DND-41 (cell line): ENCODE measurements at regions not wholly inside any gene's neighbourhood (a gene's known extent, or its start where the extent isn't known, plus 50 kb on each side); places are given as distances from the start of the nearest gene placed in this dataset.

Experiments used
- ATAC-seq: fragments of 200-7000 bp; cut with Tn5 transposase; 3 replicates; pipeline ENCODE4 v1.9.1; 2021; ENCODE audit warnings: low read depth; ENCODE audit not compliant: insufficient read depth
- DNase-seq: peaks from one replicate; pipeline ENCODE4 v3.0.0-alpha.2; 2020
- H2AFZ ChIP-seq: 2 replicates; pipeline ENCODE4 v1.6.0; 2012; ENCODE audit warnings: low read depth, low read length
- H3K27ac ChIP-seq: 2 replicates; pipeline ENCODE4 v1.5.1; 2012; ENCODE audit warnings: low read length, inconsistent platforms
- H3K27me3 ChIP-seq: fragments of 200-600 bp; sonication (generic); 2 replicates; pipeline ENCODE4 v1.6.0; 2012; ENCODE audit warnings: low read length, mild to moderate bottlenecking, inconsistent platforms; ENCODE audit not compliant: insufficient read depth, poor library complexity
- H3K36me3 ChIP-seq: 2 replicates; pipeline ENCODE4 v1.5.1; 2012; ENCODE audit warnings: low read length, inconsistent platforms; ENCODE audit not compliant: insufficient read depth
- H3K4me1 ChIP-seq: 2 replicates; pipeline ENCODE4 v1.5.1; 2012; ENCODE audit warnings: mild to moderate bottlenecking, low read length; ENCODE audit not compliant: insufficient read depth
- H3K4me2 ChIP-seq: 2 replicates; pipeline ENCODE4 v1.6.0; 2012; ENCODE audit warnings: mild to moderate bottlenecking, moderate library complexity, low read length, inconsistent platforms; ENCODE audit not compliant: insufficient read depth
- H3K4me3 ChIP-seq, 2 experiments: fragments of 200-600 bp in 1 of 2; shearing (Covaris generic) in 1 of 2; 2 replicates each; pipeline ENCODE4 v1.5.1; 2012 to 2016; ENCODE audit warnings: inconsistent platforms in 2 of 2, low read length in 2 of 2, mild to moderate bottlenecking in 2 of 2, low read depth in 1 of 2, moderate library complexity in 1 of 2
- H3K79me2 ChIP-seq: 2 replicates; pipeline ENCODE4 v1.6.0; 2012; ENCODE audit warnings: low read length, inconsistent platforms; ENCODE audit not compliant: insufficient read depth
- H3K9ac ChIP-seq: 2 replicates; pipeline ENCODE4 v1.6.0; 2012; ENCODE audit warnings: low read depth, mild to moderate bottlenecking, inconsistent platforms, low read length, moderate library complexity
- H3K9me3 ChIP-seq: 2 replicates; pipeline ENCODE4 v1.5.1; 2012; ENCODE audit warnings: low read length, moderate library complexity, mild to moderate bottlenecking, inconsistent platforms; ENCODE audit not compliant: insufficient read depth, severe bottlenecking
- H4K20me1 ChIP-seq: 2 replicates; pipeline ENCODE4 v1.6.0; 2012; ENCODE audit warnings: low read length; ENCODE audit not compliant: insufficient read depth
- EZH2 ChIP-seq: IDR thresholded peaks from 3 replicates; pipeline ENCODE4 v1.6.1; 2012; ENCODE audit warnings: borderline replicate concordance, low read depth, mild to moderate bottlenecking, moderate library complexity, low read length, inconsistent platforms; ENCODE audit not compliant: severe bottlenecking
- TF ChIP-seq, protein P1 (sequence below): IDR thresholded peaks from 2 replicates; pipeline ENCODE4 v1.5.1; 2012; ENCODE audit warnings: borderline replicate concordance, low read length, moderate library complexity, mild to moderate bottlenecking; ENCODE audit not compliant: poor library complexity, severe bottlenecking; ENCODE audit errors: extremely low read depth

DNA sequence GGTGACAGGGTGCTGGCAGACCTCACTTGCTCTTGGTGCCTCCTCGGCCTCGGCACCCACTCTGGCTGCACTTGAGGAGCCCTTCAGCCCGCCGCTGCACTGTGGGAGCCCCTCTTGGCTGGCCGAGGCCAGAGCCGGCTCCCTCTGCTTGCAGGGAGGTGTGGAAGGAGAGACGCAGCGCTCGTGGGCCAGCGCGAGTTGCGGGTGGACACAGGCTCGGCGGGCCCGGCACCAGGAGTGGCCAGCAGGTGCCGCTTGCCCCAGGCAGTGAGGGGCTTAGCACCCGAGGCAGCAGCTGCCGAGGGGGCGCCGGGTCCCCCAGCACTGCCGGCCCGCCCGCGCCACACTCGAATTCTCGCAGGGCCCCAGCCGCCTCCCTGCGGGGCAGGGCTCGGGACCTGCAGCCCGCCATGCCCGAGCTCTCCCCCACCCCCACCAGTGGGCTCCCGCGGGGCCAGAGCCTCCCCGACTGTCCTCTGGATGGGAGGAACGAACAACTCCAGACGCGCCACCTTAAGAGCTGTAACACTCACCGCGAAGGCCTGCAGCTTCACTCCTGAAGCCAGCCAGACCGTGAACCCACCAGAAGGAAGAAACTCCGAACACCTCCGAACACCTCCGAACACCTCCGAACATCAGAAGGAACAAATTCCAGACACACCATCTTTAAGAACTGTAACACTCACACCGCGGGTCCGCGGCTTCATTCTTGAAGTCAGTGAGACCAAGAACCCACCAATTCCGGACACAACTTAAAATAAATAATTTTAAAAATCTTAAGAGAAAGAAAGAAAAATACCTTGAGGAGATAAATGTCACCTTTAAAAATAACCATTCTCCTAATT is 311.1 kb upstream of the SLC7A11 start:
- Histone ChIP-seq H3K4me3 (no peak overlapping the region), H3K4me2 (no peak overlapping the region), H3K9ac (no peak overlapping the region), H3K79me2 (no peaks in the 10 kb centered on the region), H3K36me3 (no peaks in the 10 kb centered on the region), H3K27me3 (no peaks in the 10 kb centered on the region), H3K27ac (no peak overlapping the region), H3K9me3 (no peaks in the 10 kb centered on the region), H4K20me1 (no peaks in the 10 kb centered on the region), H3K4me1 (no peaks in the 10 kb centered on the region), H2AFZ (no peak overlapping the region)
- TF ChIP-seq, protein P1, sequence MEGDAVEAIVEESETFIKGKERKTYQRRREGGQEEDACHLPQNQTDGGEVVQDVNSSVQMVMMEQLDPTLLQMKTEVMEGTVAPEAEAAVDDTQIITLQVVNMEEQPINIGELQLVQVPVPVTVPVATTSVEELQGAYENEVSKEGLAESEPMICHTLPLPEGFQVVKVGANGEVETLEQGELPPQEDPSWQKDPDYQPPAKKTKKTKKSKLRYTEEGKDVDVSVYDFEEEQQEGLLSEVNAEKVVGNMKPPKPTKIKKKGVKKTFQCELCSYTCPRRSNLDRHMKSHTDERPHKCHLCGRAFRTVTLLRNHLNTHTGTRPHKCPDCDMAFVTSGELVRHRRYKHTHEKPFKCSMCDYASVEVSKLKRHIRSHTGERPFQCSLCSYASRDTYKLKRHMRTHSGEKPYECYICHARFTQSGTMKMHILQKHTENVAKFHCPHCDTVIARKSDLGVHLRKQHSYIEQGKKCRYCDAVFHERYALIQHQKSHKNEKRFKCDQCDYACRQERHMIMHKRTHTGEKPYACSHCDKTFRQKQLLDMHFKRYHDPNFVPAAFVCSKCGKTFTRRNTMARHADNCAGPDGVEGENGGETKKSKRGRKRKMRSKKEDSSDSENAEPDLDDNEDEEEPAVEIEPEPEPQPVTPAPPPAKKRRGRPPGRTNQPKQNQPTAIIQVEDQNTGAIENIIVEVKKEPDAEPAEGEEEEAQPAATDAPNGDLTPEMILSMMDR, result no peak
- no peak for TF ChIP-seq EZH2
- no peak for ATAC-seq
- no peak for DNase-seq

DNA sequence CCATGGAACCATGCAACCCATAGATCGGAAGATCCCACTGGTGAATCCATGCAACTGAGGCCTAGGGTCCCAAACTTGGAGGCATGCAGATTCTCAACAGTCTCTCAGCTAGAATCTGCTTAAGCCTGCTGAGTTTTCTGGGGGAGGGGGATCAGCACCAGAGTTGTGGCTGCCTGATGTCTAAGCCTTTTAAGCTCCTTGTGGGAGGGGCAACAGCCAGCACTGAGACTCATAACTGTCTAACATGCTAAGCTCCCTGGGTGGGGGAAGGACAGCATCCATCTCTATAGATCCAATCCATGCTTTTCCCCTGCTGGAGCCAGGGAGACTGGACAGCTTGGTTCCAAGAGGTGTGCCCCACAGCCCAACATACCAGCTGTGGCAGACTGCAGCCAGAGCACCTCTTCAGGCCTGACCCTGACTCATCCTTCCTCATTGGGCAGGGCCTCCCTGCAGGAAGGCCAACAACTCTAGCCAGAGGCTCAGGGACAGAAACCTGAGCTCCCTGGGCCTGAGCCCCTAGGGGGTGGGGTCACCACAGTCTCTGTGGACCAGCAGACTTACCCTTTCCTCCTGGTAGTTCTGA is 300.1 kb upstream of the SLC7A11 start:
- Histone ChIP-seq H3K9ac (no peak overlapping the region), H2AFZ (no peak overlapping the region), H3K4me1 (no peaks in the 10 kb centered on the region), H3K36me3 (no peaks in the 10 kb centered on the region), H3K9me3 (no peaks in the 10 kb centered on the region), H3K27me3 (no peaks in the 10 kb centered on the region), H3K27ac (no peak overlapping the region), H3K4me2 (no peak overlapping the region), H4K20me1 (no peaks in the 10 kb centered on the region), H3K79me2 (no peaks in the 10 kb centered on the region), H3K4me3 (no peak overlapping the region)
- DNase-seq (no peak), ATAC-seq (0 out of 3 replicates have a peak, but pooled peaks have one; percentile 29)
- TF ChIP-seq, protein P1, result no peak
- TF ChIP-seq EZH2, result no peak

DNA sequence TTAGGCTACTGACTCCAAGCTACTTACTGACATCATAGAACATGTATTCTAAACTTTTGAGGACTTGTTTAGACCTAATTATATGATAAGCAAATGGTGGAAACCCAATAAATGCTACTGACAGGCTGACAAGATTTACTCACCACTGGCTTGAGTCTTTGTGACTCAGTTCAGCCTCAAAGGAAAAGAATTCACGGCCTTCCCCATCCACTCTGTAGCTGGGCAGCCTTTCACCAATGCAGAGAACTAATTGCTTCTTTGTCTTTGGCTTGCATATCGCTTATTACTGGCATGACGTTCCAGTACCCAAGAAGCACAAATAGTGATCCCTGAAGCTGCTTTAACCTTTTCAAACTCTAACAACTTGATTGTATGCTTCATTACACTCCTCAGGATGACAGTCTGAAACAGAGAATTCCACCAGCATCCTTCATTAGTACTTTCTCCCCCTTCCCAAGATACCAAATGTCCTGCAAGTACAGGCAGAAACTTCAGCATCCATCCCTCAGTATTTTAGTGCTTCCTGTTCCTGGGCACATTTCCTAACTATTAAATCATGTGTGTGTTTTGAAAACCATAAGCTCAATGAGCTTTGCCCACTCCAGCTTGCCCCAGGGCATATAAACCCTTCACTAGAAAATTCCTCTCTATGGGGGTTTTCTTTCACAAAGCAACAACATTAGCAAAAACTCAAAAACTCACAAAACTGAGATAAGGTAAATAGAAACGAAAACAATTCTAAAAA is 298.1 kb upstream of the SLC7A11 start:
- Histone ChIP-seq H3K36me3 (no peaks in the 10 kb centered on the region), H2AFZ (no peak overlapping the region), H3K27ac (no peak overlapping the region), H3K9ac (no peak overlapping the region), H3K79me2 (no peaks in the 10 kb centered on the region), H3K4me2 (no peak overlapping the region), H3K27me3 (no peaks in the 10 kb centered on the region), H3K9me3 (no peaks in the 10 kb centered on the region), H4K20me1 (no peaks in the 10 kb centered on the region), H3K4me1 (peaks cover 4% of the 10 kb centered on the region; the same call in 1 of the 2 replicates), H3K4me3 (no peak overlapping the region)
- TF ChIP-seq EZH2, result no peak
- TF ChIP-seq, protein P1, result no peak
- DNase-seq, result no peak
- no peak for ATAC-seq
